ENCODE measurements at regions not wholly inside any gene's neighbourhood (a gene's known extent, or its start where the extent isn't known, plus 50 kb on each side); places are given as distances from the start of the nearest gene placed in this dataset.
A peak's percentile ranks its signal among the peaks of the same experiment; 100 is the strongest.

GRCh38 chr1:239882967-239883366 lies 208.7 kb upstream of the FMN2 start:
- DNase-seq (ENCODE audit: low read depth) = no peak

- DNase-seq (ENCODE audit: low read depth) = no peak
Measured at GRCh38 chr1:239884796-239885195, 206.9 kb upstream of the FMN2 start.

GRCh38 chr1:239886266-239886665 lies 205.4 kb upstream of the FMN2 start:
- no peak for DNase-seq (ENCODE audit: low read depth)

- no peak for DNase-seq (ENCODE audit: low read depth)
Measured at GRCh38 chr1:239888639-239889038, 203.0 kb upstream of the FMN2 start.

- no peak for DNase-seq (ENCODE audit: low read depth)
Measured at GRCh38 chr1:239891621-239892358, 199.9 kb upstream of the FMN2 start.

GRCh38 chr1:239892602-239893001 lies 199.1 kb upstream of the FMN2 start:
- no peak for DNase-seq (ENCODE audit: low read depth)

- no peak for DNase-seq (ENCODE audit: low read depth)
Measured at GRCh38 chr1:239893127-239893731, 198.5 kb upstream of the FMN2 start.

- no peak for DNase-seq (ENCODE audit: low read depth)
Measured at GRCh38 chr1:239896569-239896968, 195.1 kb upstream of the FMN2 start.

- DNase-seq (ENCODE audit: low read depth) = no peak
Measured at GRCh38 chr1:239896980-239897379, 194.7 kb upstream of the FMN2 start.

GRCh38 chr1:239897458-239897857 lies 194.2 kb upstream of the FMN2 start:
- no peak for DNase-seq (ENCODE audit: low read depth)

- DNase-seq (ENCODE audit: low read depth) = peak; percentile 77
Measured at GRCh38 chr1:239898062-239898730, 193.5 kb upstream of the FMN2 start.

GRCh38 chr1:239899747-239900146 lies 191.9 kb upstream of the FMN2 start:
- no peak for DNase-seq (ENCODE audit: low read depth)

- no peak for DNase-seq (ENCODE audit: low read depth)
Measured at GRCh38 chr1:239906394-239906793, 185.3 kb upstream of the FMN2 start.

- peak; percentile 88 for DNase-seq (ENCODE audit: low read depth)
Measured at GRCh38 chr1:239909898-239910297, 181.8 kb upstream of the FMN2 start.

- peak; percentile 16 for DNase-seq (ENCODE audit: low read depth)
Measured at GRCh38 chr1:239912471-239912870, 179.2 kb upstream of the FMN2 start.

GRCh38 chr1:239913141-239913585 lies 178.5 kb upstream of the FMN2 start:
- no peak for DNase-seq (ENCODE audit: low read depth)

GRCh38 chr1:239914751-239915231 lies 176.9 kb upstream of the FMN2 start:
- peak; percentile 81 for DNase-seq (ENCODE audit: low read depth)

- DNase-seq (ENCODE audit: low read depth) = no peak
Measured at GRCh38 chr1:239918634-239919033, 173.0 kb upstream of the FMN2 start.

- no peak for DNase-seq (ENCODE audit: low read depth)
Measured at GRCh38 chr1:239920214-239920613, 171.5 kb upstream of the FMN2 start.

- peak; percentile 11 for DNase-seq (ENCODE audit: low read depth)
Measured at GRCh38 chr1:239922778-239923522, 168.7 kb upstream of the FMN2 start.

GRCh38 chr1:239924741-239925350 lies 166.8 kb upstream of the FMN2 start:
- no peak for DNase-seq (ENCODE audit: low read depth)

- DNase-seq (ENCODE audit: low read depth) = no peak
Measured at GRCh38 chr1:239926184-239926583, 165.5 kb upstream of the FMN2 start.

Measured in iris pigment epithelial cell (primary cell).